NCI-H2196 (cell line): ENCODE measurements at regions not wholly inside any gene's neighbourhood (a gene's known extent, or its start where the extent isn't known, plus 50 kb on each side); places are given as distances from the start of the nearest gene placed in this dataset.

Experiments used
- DNase-seq: peaks from one replicate; lab custom pipeline; 2025; ENCODE audit not compliant: unreplicated experiment; lab: John Stamatoyannopoulos, UW

- no peak for DNase-seq
Measured at GRCh38 chr20:10919396-10920140, 245.8 kb upstream of the JAG1 start.

DNA sequence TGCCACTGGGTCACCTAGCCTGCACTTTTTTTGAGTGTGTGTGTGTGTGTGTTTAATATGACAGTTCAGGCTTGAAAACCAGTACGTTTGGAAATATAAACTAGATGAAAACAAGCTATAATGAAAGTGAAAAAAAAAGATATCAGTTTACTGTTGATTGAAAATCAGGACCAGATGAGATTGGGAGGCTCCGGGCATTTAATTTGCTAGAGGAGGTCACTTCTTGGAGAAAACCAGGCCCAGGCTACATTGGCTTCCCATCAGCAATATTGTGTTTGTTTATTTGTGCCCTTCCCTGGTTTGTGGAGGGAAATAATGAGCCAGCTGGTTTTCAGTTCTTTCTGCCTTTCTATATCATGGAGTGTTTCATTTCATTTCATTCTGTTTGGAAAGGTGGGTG lies 246.6 kb upstream of the JAG1 start:
- DNase-seq = no peak

DNA sequence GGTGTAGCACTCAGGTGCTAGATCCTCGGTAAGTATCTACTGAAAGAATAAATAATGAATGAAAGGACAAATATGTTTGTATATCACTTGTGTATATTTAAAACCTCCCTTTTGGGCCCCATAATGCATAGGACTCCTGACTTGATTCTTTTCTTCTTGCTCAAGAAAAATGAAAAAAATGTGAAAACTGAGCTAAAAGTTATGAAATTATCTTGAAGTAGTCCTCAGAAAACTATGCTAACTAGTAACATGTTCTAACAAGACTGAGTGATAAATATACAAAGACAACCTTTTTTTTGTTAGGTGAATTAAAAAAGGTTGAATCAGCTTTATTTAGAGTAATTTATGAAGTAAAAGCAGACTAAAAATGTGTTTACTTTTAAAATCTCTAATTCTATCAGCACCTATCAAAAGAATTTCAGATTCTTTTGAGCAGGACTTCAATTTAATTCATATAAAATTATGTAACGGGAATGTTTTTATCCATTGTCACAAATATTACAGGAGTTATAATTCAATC lies 247.8 kb upstream of the JAG1 start:
- DNase-seq = no peak

GRCh38 chr20:10922506-10922905 lies 248.7 kb upstream of the JAG1 start:
- no peak for DNase-seq

DNA sequence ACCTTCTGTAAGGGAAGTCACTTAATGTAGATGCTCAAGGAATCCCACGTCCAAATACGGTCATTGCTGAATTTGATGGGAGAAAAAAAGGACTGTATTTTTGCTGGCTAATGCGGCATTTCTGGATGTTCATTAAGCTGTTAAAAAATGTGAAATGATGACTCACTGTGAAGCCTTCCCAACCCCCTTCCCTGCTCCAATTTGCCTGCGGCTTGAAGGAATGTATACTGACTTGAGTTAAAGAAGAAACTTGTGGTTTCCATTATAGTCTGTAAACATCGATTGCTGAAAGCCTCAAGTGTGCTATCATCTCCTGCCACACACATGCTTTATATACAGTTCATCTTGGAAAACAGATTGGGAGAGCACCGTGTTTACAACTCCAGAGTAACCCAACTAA lies 249.1 kb upstream of the JAG1 start:
- no peak for DNase-seq

DNA sequence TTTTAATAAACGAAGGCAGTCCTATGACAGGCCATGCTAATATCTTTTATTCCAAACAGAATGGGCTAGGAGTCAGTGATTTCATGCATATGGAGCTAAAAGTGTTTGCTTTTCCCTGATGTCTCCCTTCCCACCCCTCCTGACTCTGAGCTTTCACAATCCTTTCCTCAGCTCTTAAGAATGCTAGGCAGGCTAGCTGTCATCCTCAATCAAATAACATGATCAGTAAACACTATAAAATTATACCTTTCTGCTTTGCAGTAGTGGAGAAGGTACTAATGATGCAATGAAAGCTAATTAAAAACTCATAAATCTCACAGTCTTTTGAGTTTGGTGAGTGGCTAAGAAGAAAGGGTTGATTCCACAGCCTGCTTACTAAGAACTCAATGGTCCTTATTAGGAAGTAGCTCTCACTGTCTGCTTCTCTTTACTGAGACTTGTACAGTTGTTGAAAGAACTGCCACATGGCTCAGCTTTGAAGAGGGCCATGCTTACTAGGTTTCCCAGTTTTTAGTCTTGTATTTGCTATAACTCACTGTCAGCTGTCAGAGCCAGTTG lies 250.9 kb upstream of the JAG1 start:
- no peak for DNase-seq

GRCh38 chr20:10925767-10926166 lies 252.0 kb upstream of the JAG1 start:
- DNase-seq = no peak

GRCh38 chr20:10927011-10927583 lies 253.3 kb upstream of the JAG1 start:
- DNase-seq = no peak

- no peak for DNase-seq
Measured at GRCh38 chr20:10927936-10928840, 254.4 kb upstream of the JAG1 start.

DNA sequence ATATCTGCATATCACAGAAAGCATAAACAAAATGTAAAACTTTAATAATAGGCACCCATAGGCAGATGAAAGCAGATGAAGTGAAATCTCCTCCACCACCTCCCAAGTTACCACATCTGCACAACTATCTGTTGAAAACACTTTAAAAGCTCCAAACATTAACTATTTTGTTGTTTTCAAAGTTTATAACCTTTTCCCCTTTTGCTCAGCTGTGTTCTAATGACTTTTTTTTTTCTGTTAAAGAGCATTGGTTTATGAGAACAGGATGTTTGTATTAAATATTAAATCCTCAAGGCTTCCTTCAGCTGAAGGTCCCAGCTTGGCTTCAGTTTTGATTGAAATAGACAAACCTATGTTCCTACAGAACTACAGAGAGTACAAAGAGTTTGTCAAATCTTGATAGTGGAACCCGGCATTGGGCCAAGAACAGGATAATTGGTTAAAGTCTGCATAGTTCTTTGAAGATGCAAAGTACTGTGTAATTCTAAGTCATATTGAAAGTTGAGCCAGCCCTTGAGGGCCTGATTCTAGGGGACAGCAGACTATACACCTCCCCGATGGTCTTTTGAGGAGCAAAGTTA lies 255.1 kb upstream of the JAG1 start:
- DNase-seq = no peak

DNA sequence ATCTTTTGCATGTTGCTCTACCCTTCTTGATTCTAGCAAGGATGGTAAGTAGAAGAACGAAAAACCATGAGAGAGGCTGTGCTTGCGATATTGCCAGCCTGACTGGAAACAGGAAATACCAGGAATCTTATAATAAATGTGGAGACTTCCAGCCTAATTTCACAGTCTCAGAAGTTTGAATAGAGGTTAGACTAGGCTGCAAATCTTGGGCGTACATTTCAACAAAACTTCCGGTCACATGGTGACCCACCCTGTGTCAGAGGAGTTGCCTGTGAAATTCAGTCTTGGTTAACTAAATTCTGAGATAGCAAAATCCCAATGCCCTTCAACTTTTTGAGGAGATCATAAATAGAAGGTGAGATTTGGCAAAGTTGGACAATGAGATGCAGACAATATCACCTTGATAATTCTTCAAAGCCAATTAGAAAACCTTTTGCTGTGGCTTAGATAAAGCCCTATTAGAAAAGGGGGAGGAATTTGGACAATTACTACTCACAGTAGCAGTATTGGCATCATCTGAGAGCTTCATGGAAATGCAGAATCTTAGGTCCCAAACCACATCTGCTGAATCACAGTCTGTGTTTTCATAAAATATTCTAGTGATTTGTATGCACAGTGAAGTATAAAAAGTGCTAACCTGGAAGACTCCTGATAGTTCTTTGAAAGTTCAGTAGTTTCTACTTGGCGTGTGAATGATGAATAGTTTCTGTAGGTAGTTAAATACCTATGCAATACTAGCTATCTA lies 262.0 kb upstream of the JAG1 start:
- DNase-seq = no peak

DNA sequence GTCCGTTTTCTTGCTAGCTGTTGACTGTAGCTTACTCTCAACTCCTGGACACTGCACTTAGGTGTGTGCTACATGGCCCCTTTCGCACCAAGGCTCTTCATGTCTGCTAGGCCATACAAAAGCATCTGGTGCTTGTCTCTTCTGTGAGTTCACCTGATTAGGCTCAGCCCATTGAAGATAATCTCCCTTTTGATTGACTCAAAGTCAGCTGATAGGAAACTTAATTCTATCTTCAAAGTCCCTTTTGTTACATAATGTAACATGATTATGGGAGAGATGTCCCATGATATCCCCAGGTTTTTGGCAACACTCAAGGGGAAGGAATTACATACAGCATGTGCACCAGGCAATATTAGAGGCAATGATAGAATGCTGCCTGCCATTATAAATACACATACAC lies 263.0 kb upstream of the JAG1 start:
- no peak for DNase-seq

DNA sequence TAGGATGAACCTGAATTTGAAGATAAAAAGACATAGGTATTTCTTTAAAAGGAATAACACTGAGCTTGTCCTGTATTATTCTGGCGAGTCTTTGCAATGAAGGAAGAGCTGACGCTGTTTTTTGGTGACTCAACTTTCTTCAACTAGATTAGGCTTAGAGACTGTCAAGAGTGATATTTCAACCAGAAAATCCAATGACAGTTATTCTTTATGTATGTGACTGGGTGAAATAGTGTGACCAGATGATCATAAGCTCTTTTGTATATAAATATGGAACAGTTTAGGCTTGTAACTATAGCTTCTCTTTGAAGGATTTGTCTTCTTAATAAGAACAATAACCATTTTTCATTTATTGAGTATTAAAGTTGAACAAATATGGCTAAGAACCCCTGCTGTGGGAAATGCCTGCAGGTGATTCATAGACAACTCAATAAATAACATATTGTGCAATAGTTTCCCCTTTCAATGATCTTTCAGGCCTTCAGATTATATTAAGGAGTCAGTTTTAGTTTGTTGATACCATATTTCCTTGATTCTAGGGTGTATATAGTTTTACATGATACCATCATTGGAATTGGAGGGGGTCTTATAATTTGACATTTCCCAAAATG lies 265.6 kb upstream of the JAG1 start:
- DNase-seq = no peak

GRCh38 chr20:10940941-10941340 lies 267.1 kb upstream of the JAG1 start:
- no peak for DNase-seq

- DNase-seq = no peak
Measured at GRCh38 chr20:10943686-10944265, 270.0 kb upstream of the JAG1 start.

GRCh38 chr20:10946124-10946880 lies 272.5 kb upstream of the JAG1 start:
- no peak for DNase-seq

GRCh38 chr20:10947726-10948125 lies 273.9 kb upstream of the JAG1 start:
- no peak for DNase-seq

- no peak for DNase-seq
Measured at GRCh38 chr20:10949930-10950783, 276.4 kb upstream of the JAG1 start.
